ENCODE measurements at regions not wholly inside any gene's neighbourhood (a gene's known extent, or its start where the extent isn't known, plus 50 kb on each side); places are given as distances from the start of the nearest gene placed in this dataset.

DNA sequence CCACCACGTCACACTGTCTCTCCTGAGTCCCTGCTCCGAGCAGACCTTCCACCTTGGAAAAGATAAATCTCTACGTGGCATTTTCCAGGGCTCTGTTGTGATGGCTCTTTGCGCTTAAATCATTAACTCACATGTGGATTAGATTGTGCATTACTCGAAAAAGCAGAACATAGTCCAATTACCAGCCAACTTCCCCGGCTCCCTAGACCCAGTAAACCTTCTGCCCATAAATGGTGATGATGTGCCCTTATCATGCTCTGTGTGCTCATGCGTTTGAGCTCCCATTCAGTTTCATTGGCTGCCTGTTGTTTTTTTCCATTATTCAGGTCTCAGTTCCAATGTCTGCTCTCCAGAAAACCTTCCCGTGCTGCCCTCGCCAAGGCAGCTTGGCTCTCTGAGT is 471.2 kb downstream of the GLRX3 start:
- CTCF ChIA-PET: no interaction called here
- no peak for DNase-seq (ENCODE audit: extremely low spot score)

DNA sequence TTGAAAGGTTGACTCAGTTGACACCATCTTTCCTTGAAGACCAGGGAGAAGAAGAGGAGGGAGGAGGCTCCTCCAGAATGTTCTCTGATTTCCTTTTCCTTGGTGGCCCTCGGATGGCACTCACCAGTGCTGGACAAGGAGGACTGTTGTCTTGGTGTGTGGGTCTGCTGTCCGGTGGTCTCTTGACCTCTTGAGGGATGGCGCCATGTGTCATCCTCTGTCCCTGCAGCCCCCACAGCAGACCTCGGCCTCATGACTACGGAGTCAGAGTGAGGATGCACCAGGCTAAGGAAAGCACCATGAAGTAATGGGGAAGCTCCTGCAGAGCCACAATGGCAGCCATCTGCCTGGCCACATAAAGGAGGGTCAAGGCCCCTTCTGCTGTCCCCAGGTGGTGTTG is 475.0 kb downstream of the GLRX3 start:
- no peak for DNase-seq (ENCODE audit: extremely low spot score)
- CTCF ChIA-PET: no interaction called here
- TF ChIP-seq TARDBP (IDR thresholded peaks at IDR 0.05) (no peak), FOXM1 (IDR thresholded peaks at IDR 0.05; ENCODE audit: borderline replicate concordance) (no peak), FOXK2 (IDR thresholded peaks at IDR 0.05) (no peak), LEF1 (IDR thresholded peaks at IDR 0.05; ENCODE audit: borderline replicate concordance) (no peak), HDGF (IDR thresholded peaks at IDR 0.05; ENCODE audit: borderline replicate concordance) (no peak), BHLHE40 (IDR thresholded peaks at IDR 0.05; ENCODE audit: borderline replicate concordance) (no peak), ARNT (IDR thresholded peaks at IDR 0.05) (no peak), SUZ12 (IDR thresholded peaks at IDR 0.05) (no peak), NFRKB (IDR thresholded peaks at IDR 0.05) (no peak), SP1 (IDR thresholded peaks at IDR 0.05) (no peak), ZNF384 (IDR thresholded peaks at IDR 0.05) (no peak), CTBP1 (IDR thresholded peaks at IDR 0.05; ENCODE audit: borderline replicate concordance) (no peak), ELF4 (IDR thresholded peaks at IDR 0.05) (no peak), FOXA1 (IDR thresholded peaks at IDR 0.05) (no peak), L3MBTL2 (conservative IDR thresholded peaks at IDR 0.05) (no peak)
- TF ChIP-seq, protein P1, sequence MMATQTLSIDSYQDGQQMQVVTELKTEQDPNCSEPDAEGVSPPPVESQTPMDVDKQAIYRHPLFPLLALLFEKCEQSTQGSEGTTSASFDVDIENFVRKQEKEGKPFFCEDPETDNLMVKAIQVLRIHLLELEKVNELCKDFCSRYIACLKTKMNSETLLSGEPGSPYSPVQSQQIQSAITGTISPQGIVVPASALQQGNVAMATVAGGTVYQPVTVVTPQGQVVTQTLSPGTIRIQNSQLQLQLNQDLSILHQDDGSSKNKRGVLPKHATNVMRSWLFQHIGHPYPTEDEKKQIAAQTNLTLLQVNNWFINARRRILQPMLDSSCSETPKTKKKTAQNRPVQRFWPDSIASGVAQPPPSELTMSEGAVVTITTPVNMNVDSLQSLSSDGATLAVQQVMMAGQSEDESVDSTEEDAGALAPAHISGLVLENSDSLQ (IDR thresholded peaks at IDR 0.05): no peak
- POLR2A ChIA-PET: no interaction called here

More for the DNA sequence above, 471.2 kb downstream of the GLRX3 start:
- POLR2A ChIA-PET: no interaction called here
- TF ChIP-seq FOXM1 (IDR thresholded peaks at IDR 0.05; ENCODE audit: borderline replicate concordance): no peak
- no peak for TF ChIP-seq ELF4 (IDR thresholded peaks at IDR 0.05)
- TF ChIP-seq FOXA1 (IDR thresholded peaks at IDR 0.05): no peak
- no peak for TF ChIP-seq TARDBP (IDR thresholded peaks at IDR 0.05)
- TF ChIP-seq FOXK2 (IDR thresholded peaks at IDR 0.05): no peak
- TF ChIP-seq LEF1 (IDR thresholded peaks at IDR 0.05; ENCODE audit: borderline replicate concordance): no peak
- no peak for TF ChIP-seq HDGF (IDR thresholded peaks at IDR 0.05; ENCODE audit: borderline replicate concordance)
- TF ChIP-seq SP1 (IDR thresholded peaks at IDR 0.05): no peak
- TF ChIP-seq ARNT (IDR thresholded peaks at IDR 0.05): no peak
- TF ChIP-seq SUZ12 (IDR thresholded peaks at IDR 0.05): no peak
- no peak for TF ChIP-seq ZNF384 (IDR thresholded peaks at IDR 0.05)
- no peak for TF ChIP-seq BHLHE40 (IDR thresholded peaks at IDR 0.05; ENCODE audit: borderline replicate concordance)
- no peak for TF ChIP-seq CTBP1 (IDR thresholded peaks at IDR 0.05; ENCODE audit: borderline replicate concordance)
- TF ChIP-seq, protein P1 (IDR thresholded peaks at IDR 0.05): no peak
- no peak for TF ChIP-seq L3MBTL2 (conservative IDR thresholded peaks at IDR 0.05)
- no peak for TF ChIP-seq NFRKB (IDR thresholded peaks at IDR 0.05)

DNA sequence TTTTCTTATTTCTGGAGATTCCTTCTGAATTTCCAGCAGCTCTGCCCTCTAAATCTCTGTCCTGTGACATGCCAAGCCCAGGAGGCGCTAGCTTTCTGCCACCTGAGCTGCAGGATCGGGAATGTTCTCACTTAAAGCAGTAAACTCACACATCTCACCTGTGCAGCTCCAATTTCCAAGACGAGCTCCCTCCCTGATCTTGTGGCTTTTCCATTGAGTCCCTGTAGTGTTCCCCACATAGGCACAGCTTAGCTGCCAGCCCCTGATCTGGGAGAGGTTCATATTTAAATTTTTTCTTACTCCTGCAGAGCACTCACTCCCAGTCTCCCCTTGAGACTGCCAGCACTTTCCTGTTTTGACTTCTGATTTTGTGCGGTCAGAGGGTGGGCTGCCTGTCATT is 479.3 kb downstream of the GLRX3 start:
- DNase-seq (ENCODE audit: extremely low spot score): no peak
- TF ChIP-seq BHLHE40 (IDR thresholded peaks at IDR 0.05; ENCODE audit: borderline replicate concordance): no peak
- TF ChIP-seq HDGF (IDR thresholded peaks at IDR 0.05; ENCODE audit: borderline replicate concordance): no peak
- no peak for TF ChIP-seq FOXM1 (IDR thresholded peaks at IDR 0.05; ENCODE audit: borderline replicate concordance)
- TF ChIP-seq ZNF384 (IDR thresholded peaks at IDR 0.05): no peak
- TF ChIP-seq, protein P1 (IDR thresholded peaks at IDR 0.05): no peak
- TF ChIP-seq L3MBTL2 (conservative IDR thresholded peaks at IDR 0.05): no peak
- no peak for TF ChIP-seq SP1 (IDR thresholded peaks at IDR 0.05)
- no peak for TF ChIP-seq TARDBP (IDR thresholded peaks at IDR 0.05)
- CTCF ChIA-PET: no interaction called here
- POLR2A ChIA-PET: no interaction called here

DNA sequence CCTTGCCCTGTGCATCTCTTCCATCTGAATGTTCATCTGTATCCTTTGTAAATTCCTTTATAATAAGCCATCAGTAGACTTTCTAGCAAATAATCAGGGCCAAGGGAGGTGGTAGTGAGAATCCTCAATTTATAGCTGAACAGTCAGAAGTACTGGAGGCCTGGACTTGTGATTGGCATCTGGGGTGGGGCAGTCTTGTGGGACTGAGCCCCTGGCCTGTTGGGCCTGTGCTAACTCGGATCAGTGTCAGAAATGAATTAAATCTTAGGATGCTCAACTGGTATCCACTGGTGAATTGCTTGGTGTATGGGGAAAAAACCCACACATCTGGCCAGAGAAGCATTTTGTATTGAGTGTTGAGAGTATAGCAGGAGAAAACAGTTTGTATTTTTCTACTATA is 481.8 kb downstream of the GLRX3 start:
- ChIA-PET POLR2A (no interaction called here), CTCF (no interaction called here)
- TF ChIP-seq NFRKB (IDR thresholded peaks at IDR 0.05) (no peak), FOXM1 (IDR thresholded peaks at IDR 0.05; ENCODE audit: borderline replicate concordance) (no peak), CTBP1 (IDR thresholded peaks at IDR 0.05; ENCODE audit: borderline replicate concordance) (no peak), ELF4 (IDR thresholded peaks at IDR 0.05) (no peak), SP1 (IDR thresholded peaks at IDR 0.05) (no peak), LEF1 (IDR thresholded peaks at IDR 0.05; ENCODE audit: borderline replicate concordance) (no peak), FOXK2 (IDR thresholded peaks at IDR 0.05) (no peak), BHLHE40 (IDR thresholded peaks at IDR 0.05; ENCODE audit: borderline replicate concordance) (no peak), ZNF384 (IDR thresholded peaks at IDR 0.05) (no peak), SUZ12 (IDR thresholded peaks at IDR 0.05) (no peak), TARDBP (IDR thresholded peaks at IDR 0.05) (no peak), L3MBTL2 (conservative IDR thresholded peaks at IDR 0.05) (no peak)
- TF ChIP-seq, protein P1 (IDR thresholded peaks at IDR 0.05): no peak
- DNase-seq (ENCODE audit: extremely low spot score): no peak

DNA sequence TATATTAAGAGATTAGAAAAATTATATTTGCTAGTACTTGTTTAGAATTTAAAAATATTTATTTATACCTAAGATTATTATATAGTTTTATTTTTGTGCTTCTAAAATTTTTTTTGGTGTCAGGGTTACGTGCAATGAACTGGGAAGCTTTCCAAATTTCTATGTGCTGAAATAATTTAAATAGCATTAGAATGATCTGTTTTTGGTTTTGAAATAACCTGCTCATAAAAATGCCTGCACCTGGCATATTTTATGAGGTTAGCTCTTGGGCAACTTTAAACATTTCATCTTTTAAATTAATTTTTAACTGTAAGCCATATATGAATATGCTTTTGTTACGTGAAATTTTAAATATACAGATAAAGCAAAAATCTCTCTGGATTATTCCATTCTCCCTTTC is 482.5 kb downstream of the GLRX3 start:
- no peak for DNase-seq (ENCODE audit: extremely low spot score)
- ChIA-PET CTCF (no interaction called here), POLR2A (no interaction called here)
- no peak for TF ChIP-seq TARDBP (IDR thresholded peaks at IDR 0.05)
- TF ChIP-seq, protein P1 (IDR thresholded peaks at IDR 0.05): no peak
- no peak for TF ChIP-seq FOXA1 (IDR thresholded peaks at IDR 0.05)
- no peak for TF ChIP-seq FOXM1 (IDR thresholded peaks at IDR 0.05; ENCODE audit: borderline replicate concordance)
- no peak for TF ChIP-seq LEF1 (IDR thresholded peaks at IDR 0.05; ENCODE audit: borderline replicate concordance)
- TF ChIP-seq ARNT (IDR thresholded peaks at IDR 0.05): no peak
- TF ChIP-seq CTBP1 (IDR thresholded peaks at IDR 0.05; ENCODE audit: borderline replicate concordance): no peak
- TF ChIP-seq HDGF (IDR thresholded peaks at IDR 0.05; ENCODE audit: borderline replicate concordance): no peak
- no peak for TF ChIP-seq ZNF384 (IDR thresholded peaks at IDR 0.05)
- no peak for TF ChIP-seq L3MBTL2 (conservative IDR thresholded peaks at IDR 0.05)
- no peak for TF ChIP-seq FOXK2 (IDR thresholded peaks at IDR 0.05)
- no peak for TF ChIP-seq SP1 (IDR thresholded peaks at IDR 0.05)
- no peak for TF ChIP-seq BHLHE40 (IDR thresholded peaks at IDR 0.05; ENCODE audit: borderline replicate concordance)

Measured in HEK293T (cell line).